Midbrain (tissue), 1 donor: ENCODE measurements at regions not wholly inside any gene's neighbourhood (a gene's known extent, or its start where the extent isn't known, plus 50 kb on each side); places are given as distances from the start of the nearest gene placed in this dataset.
"Not testable (repeated sequence)": the region's sequence is repeated elsewhere in the genome, so short reads cannot be mapped to it uniquely, and the experiment has no call there.

ENCODE experiments used
- DNase-seq: peaks from one replicate; lab custom pipeline; 2025; lab: John Stamatoyannopoulos, UW

- no peak for DNase-seq
Measured at GRCh38 chr9:7347556-7347955, 452.0 kb downstream of the DMAC1 start.

GRCh38 chr9:7346144-7346543 is 453.4 kb downstream of the DMAC1 start:
- DNase-seq = no peak

GRCh38 chr9:7342736-7343135 is 456.8 kb downstream of the DMAC1 start:
- no peak for DNase-seq

- DNase-seq = peak; percentile 23
Measured at GRCh38 chr9:7342229-7342628, 457.3 kb downstream of the DMAC1 start.

GRCh38 chr9:7341571-7341970 is 458.0 kb downstream of the DMAC1 start:
- DNase-seq = no peak

GRCh38 chr9:7340451-7340850 is 459.1 kb downstream of the DMAC1 start:
- DNase-seq = no peak

- DNase-seq = no peak
Measured at GRCh38 chr9:7338586-7339281, 460.8 kb downstream of the DMAC1 start.

GRCh38 chr9:7336356-7337065 is 463.1 kb downstream of the DMAC1 start:
- no peak for DNase-seq

- DNase-seq = no peak
Measured at GRCh38 chr9:7333719-7334118, 465.9 kb downstream of the DMAC1 start.

GRCh38 chr9:7332780-7333179 is 466.8 kb downstream of the DMAC1 start:
- DNase-seq = no peak

- DNase-seq = no peak
Measured at GRCh38 chr9:7328453-7328852, 471.1 kb downstream of the DMAC1 start.

GRCh38 chr9:7325995-7326394 is 473.6 kb downstream of the DMAC1 start:
- no peak for DNase-seq

- no peak for DNase-seq
Measured at GRCh38 chr9:7324152-7324598, 475.4 kb downstream of the DMAC1 start.

- DNase-seq = no peak
Measured at GRCh38 chr9:7320841-7321240, 478.7 kb downstream of the DMAC1 start.

- DNase-seq = no peak
Measured at GRCh38 chr9:7320139-7320538, 479.4 kb downstream of the DMAC1 start.

- DNase-seq = no peak
Measured at GRCh38 chr9:7318920-7319319, 480.7 kb downstream of the DMAC1 start.

GRCh38 chr9:7316967-7317366 is 482.6 kb downstream of the DMAC1 start:
- DNase-seq = no peak

GRCh38 chr9:7316166-7316795 is 483.3 kb downstream of the DMAC1 start:
- no peak for DNase-seq

- DNase-seq = no peak
Measured at GRCh38 chr9:7315746-7316145, 483.8 kb downstream of the DMAC1 start.

- DNase-seq = no peak
Measured at GRCh38 chr9:7315116-7315515, 484.5 kb downstream of the DMAC1 start.

- DNase-seq = no peak
Measured at GRCh38 chr9:7313389-7313788, 486.2 kb downstream of the DMAC1 start.

- not testable (repeated sequence) for DNase-seq
Measured at GRCh38 chr9:7309051-7309450, 490.5 kb downstream of the DMAC1 start.

GRCh38 chr9:7305677-7306076 is 493.9 kb downstream of the DMAC1 start:
- no peak for DNase-seq
